GM18858 (cell line): ENCODE measurements at regions not wholly inside any gene's neighbourhood (a gene's known extent, or its start where the extent isn't known, plus 50 kb on each side); places are given as distances from the start of the nearest gene placed in this dataset.

Experiments
- ATAC-seq: cut with Tn5 transposase; IDR thresholded peaks from one replicate; pipeline ENCODE4 v1.9.1; 2021; ENCODE audit not compliant: unreplicated experiment

DNA sequence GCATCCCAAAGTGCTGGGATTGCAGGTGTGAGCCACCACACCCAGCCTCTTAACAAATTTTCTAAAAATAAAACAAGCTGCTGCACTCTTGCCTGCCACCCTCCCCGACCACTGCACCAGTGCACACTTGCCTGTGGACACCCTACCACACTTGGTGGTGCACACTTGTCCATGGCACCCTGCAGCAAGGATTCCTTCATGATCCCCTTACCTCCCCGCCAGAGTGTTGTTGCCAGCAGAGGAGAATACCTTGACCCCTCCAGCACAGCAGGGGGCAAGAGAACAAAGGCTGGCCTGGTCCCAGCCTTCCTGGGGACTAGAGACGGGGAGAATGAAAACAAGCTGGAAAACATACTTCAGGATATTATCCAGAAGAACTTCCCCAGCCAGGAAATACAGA, 65.9 kb upstream of the KCND2 start:
- no peak for ATAC-seq

DNA sequence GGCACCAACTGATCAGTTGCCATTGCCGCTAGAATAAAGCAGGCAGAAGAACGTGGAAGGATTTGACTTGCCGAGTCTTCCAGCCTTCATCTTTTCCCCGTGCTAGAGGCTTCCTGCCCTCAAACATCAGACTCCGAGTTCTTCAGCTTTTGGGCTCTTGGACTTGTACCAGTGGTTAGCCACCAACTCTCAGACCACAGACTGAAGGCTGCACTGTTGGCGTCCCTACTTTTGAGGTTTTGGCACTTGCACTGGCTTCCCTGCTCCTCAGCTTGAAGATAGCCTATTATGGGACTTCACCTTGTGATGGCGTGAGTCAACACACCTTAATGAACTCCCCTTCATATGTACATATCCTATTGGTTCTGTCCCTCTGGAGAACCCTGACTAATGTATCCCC, 57.3 kb upstream of the KCND2 start:
- no peak for ATAC-seq

DNA sequence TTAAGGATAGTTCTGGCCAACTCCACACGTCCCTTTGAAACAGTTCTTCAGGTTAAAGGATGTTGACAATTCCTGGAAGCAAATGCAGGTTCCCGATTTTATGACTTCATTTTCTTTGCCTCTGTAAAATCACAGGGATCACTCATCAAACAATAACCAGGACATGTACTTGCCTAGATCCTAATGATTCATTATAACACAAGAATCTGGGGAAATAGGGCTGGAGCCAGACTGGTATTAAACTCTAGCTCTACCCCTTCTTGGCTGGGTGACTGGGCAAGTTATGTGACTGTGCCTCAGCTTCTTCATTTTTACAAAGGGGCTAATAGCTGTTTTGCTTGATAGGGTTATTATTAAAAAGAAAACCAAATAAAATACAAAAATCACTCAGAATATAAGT, 56.0 kb upstream of the KCND2 start:
- no peak for ATAC-seq

DNA sequence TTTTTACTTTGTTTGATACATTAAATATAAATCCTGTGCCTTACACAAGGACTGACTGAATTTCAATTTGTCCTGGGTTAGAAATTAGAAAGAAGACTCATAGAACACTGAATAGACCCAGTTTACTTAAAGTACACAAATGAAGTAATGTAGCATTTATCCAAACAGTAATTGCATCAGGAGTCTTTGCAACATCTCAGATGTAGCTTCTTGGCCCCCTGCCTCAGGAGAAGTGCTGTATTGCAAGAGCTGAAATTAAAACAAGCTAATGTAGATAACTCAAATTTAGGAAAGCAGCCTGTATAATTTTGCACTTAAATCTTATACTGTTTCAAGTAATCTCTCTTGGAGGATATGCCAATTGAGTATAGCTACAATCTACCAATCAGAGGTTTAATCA, 54.3 kb upstream of the KCND2 start:
- no peak for ATAC-seq

DNA sequence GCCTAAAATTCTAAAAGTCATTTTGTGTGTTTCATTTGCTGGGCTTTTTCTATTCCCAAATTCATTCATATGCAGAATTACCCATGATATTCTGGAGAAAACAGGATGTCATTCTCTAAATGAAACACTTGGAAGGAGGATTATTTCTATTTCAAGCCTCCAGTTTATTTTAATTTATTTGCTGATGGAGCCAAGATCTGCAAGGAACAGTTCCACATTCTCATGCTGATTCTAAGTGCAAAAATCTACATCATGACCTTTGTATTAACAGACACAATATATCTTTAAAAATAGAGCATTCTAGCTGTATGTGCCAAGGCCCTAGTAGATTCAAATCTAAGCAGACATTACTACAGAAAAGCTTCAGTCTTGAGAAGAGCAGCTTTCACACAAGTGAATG, 51.3 kb upstream of the KCND2 start:
- no peak for ATAC-seq
